ENCODE measurements at regions not wholly inside any gene's neighbourhood (a gene's known extent, or its start where the extent isn't known, plus 50 kb on each side); places are given as distances from the start of the nearest gene placed in this dataset.

DNA sequence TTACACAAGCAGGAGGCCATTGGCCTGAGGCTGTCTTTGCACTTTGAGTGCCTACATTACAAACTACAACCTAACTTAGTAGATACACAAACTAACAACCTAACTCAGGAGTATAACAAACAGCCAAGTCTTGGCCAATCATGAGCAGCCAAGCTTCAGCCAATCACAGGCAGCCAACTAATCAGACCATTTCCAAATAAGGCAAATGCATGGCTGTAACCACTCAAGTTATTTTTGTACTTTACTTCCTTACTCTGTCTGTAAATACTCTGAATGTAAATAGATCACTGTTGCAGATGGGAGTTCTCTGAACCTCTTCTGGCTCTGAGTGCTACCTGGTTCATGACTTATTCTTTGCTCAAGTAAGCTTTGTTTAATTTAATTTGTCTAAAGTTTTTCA lies 748.1 kb upstream of the SGCG start:
- no peak overlapping the region for H3K27ac ChIP-seq (ENCODE audit: low read depth, low read length)
- no peaks in the 10 kb centered on the region for H3K36me3 ChIP-seq (ENCODE audit: control insufficient read depth in 3 of 3, insufficient read depth in 3 of 3, low read length in 3 of 3)
- H3K9ac ChIP-seq (ENCODE audit: low read depth in 1 of 3, low read length in 3 of 3), result no peak overlapping the region
- no peaks in the 10 kb centered on the region for H3K9me3 ChIP-seq (ENCODE audit: control insufficient read depth in 3 of 3, low read length in 3 of 3)
- no peaks in the 10 kb centered on the region for H3K27me3 ChIP-seq (ENCODE audit: control insufficient read depth in 3 of 3, insufficient read depth in 3 of 3, low read length in 3 of 3)
- no peak overlapping the region for H3K4me3 ChIP-seq (ENCODE audit: low read length in 3 of 3)
- no peaks in the 10 kb centered on the region for H3K4me1 ChIP-seq (ENCODE audit: control insufficient read depth in 3 of 3, insufficient read depth in 3 of 3, low read length in 3 of 3)

DNA sequence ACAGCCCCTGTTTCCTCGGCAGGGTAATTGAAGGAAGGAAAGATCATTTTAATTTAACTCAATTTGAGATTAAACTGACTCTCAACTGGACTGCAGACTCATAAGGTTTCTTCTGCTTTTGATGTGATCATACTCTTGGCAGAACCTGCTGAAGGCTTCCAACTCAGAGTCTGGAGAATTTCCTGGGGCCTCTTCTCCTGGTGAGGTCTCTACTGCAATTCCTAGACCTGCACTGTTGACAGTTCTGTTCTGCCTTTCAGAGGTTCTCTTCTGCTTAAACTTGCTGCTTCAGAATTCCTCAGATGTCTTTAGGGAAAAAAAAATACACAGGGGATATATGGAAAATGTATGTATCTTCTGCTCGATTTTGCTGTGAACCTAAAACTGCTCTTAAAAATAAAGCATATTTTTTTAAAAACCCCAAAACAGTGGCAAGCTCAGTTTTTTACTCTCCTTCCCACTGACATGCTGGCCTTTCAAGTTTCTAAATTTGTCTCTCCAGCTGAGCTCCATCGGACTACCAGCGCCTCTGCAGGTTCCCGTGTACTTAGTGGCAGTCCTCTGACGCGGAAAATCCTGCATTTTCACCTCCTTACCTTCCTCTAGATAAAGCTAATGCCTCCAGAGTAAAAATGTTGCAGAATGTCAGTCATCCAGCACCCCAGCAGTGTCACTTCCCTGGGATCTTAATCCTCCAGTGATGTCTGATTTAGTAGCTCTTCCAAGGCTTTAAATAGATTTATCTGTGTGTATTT lies 733.5 kb upstream of the SGCG start:
- Histone ChIP-seq H3K9me3 (ENCODE audit: control insufficient read depth in 3 of 3, low read length in 3 of 3) (no peaks in the 10 kb centered on the region), H3K4me3 (ENCODE audit: low read length in 3 of 3) (no peak overlapping the region), H3K27me3 (ENCODE audit: control insufficient read depth in 3 of 3, insufficient read depth in 3 of 3, low read length in 3 of 3) (no peaks in the 10 kb centered on the region), H3K9ac (ENCODE audit: low read depth in 1 of 3, low read length in 3 of 3) (no peak overlapping the region), H3K27ac (ENCODE audit: low read depth, low read length) (no peak overlapping the region), H3K4me1 (ENCODE audit: control insufficient read depth in 3 of 3, insufficient read depth in 3 of 3, low read length in 3 of 3) (peaks cover 0 to 2% (median 0%) of the 10 kb centered on the region in 3 donors), H3K36me3 (ENCODE audit: control insufficient read depth in 3 of 3, insufficient read depth in 3 of 3, low read length in 3 of 3) (no peaks in the 10 kb centered on the region)

DNA sequence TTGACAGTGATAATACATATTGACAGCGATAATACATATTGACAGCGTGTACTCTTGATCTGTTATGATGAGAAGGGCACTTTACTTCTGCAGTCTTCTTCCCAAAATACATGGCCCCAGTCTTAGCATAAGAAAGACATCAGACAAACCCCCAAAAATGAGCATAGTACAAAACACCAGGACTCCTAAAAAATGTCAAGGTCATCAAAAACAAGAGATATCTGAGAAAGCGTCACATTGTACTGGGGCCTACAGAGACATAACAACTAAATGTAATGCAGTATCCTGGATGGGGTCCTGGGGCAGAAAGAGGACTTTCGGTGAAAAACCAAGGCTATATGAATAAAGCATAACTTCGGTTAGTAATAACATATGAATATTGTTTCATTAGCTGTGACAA lies 731.5 kb upstream of the SGCG start:
- Histone ChIP-seq H3K4me3 (ENCODE audit: low read length in 3 of 3) (no peak overlapping the region), H3K27me3 (ENCODE audit: control insufficient read depth in 3 of 3, insufficient read depth in 3 of 3, low read length in 3 of 3) (no peaks in the 10 kb centered on the region), H3K36me3 (ENCODE audit: control insufficient read depth in 3 of 3, insufficient read depth in 3 of 3, low read length in 3 of 3) (no peaks in the 10 kb centered on the region), H3K4me1 (ENCODE audit: control insufficient read depth in 3 of 3, insufficient read depth in 3 of 3, low read length in 3 of 3) (peaks cover 0 to 2% (median 0%) of the 10 kb centered on the region in 3 donors), H3K9me3 (ENCODE audit: control insufficient read depth in 3 of 3, low read length in 3 of 3) (peaks cover 0 to 3% (median 0%) of the 10 kb centered on the region in 3 donors), H3K9ac (ENCODE audit: low read depth in 1 of 3, low read length in 3 of 3) (no peak overlapping the region), H3K27ac (ENCODE audit: low read depth, low read length) (no peak overlapping the region)

DNA sequence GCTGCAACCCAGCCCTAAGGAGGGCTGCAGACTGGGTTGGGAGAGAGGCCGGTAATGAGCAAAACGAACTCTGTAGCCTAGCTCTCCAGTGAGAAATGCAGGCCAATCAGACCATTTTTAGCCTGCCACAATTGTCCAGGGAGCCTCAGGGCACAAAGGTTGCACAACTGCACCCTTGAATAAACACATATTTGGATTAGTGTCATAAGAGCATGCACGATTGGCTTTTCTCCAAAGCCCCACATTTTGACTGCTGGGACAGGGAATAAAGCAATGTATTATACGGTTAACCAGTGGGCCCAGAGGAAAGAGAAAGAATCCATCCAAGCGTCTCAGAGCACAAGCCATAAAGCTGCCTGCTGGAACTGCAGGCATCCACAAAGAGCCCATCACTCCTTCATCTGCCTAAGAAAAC lies 729.4 kb upstream of the SGCG start:
- Histone ChIP-seq H3K27me3 (ENCODE audit: control insufficient read depth in 3 of 3, insufficient read depth in 3 of 3, low read length in 3 of 3) (no peaks in the 10 kb centered on the region), H3K4me3 (ENCODE audit: low read length in 3 of 3) (no peak overlapping the region), H3K9ac (ENCODE audit: low read depth in 1 of 3, low read length in 3 of 3) (no peak overlapping the region), H3K4me1 (ENCODE audit: control insufficient read depth in 3 of 3, insufficient read depth in 3 of 3, low read length in 3 of 3) (peaks cover 0 to 2% (median 0%) of the 10 kb centered on the region in 3 donors), H3K27ac (ENCODE audit: low read depth, low read length) (no peak overlapping the region), H3K36me3 (ENCODE audit: control insufficient read depth in 3 of 3, insufficient read depth in 3 of 3, low read length in 3 of 3) (no peaks in the 10 kb centered on the region), H3K9me3 (ENCODE audit: control insufficient read depth in 3 of 3, low read length in 3 of 3) (peaks cover 0 to 3% (median 0%) of the 10 kb centered on the region in 3 donors)

DNA sequence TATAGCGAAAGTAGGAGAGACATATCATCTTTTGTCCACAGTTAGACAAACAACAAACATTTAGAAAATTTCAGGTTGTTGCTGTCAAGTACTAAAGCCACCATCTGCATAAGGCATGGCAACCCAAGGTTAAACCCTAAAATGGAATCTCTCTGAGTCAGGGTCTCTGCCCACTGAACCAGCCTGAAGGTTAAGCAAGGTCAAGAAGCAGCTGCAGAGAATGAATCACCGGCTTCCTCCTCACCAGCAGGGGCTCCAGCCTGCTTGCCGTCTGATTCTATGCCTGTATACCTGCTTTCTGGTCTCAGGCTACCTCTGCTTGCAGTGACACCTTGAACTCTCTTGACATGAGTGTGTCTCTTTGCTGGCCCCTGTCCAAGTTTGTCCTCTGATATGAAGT lies 726.2 kb upstream of the SGCG start:
- Histone ChIP-seq H3K36me3 (ENCODE audit: control insufficient read depth in 3 of 3, insufficient read depth in 3 of 3, low read length in 3 of 3) (no peaks in the 10 kb centered on the region), H3K4me3 (ENCODE audit: low read length in 3 of 3) (no peak overlapping the region), H3K4me1 (ENCODE audit: control insufficient read depth in 3 of 3, insufficient read depth in 3 of 3, low read length in 3 of 3) (peaks cover 0 to 2% (median 0%) of the 10 kb centered on the region in 3 donors), H3K9me3 (ENCODE audit: control insufficient read depth in 3 of 3, low read length in 3 of 3) (peaks cover 0 to 3% (median 0%) of the 10 kb centered on the region in 3 donors), H3K27me3 (ENCODE audit: control insufficient read depth in 3 of 3, insufficient read depth in 3 of 3, low read length in 3 of 3) (no peaks in the 10 kb centered on the region), H3K27ac (ENCODE audit: low read depth, low read length) (no peak overlapping the region), H3K9ac (ENCODE audit: low read depth in 1 of 3, low read length in 3 of 3) (no peak overlapping the region)

DNA sequence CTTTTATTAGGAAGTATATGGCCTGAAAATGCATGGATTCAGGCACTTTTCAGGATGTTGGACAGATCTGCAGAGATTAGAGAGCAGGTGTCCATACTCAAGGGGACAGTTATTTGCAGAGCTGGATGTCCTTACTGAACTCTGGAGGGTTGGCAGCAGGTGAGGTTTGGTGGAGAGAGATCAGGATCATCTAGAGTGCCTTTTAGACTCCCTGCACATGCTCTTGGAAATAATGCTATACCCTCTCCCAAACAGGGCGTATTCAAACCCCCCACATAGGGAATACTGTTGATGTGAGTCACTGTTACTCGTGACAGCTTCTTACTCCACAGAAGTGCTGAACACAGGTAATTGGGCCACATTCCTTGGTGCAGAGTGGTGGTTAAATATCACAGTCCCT lies 725.7 kb upstream of the SGCG start:
- Histone ChIP-seq H3K4me1 (ENCODE audit: control insufficient read depth in 3 of 3, insufficient read depth in 3 of 3, low read length in 3 of 3) (peaks cover 0 to 2% (median 0%) of the 10 kb centered on the region in 3 donors), H3K27ac (ENCODE audit: low read depth, low read length) (no peak overlapping the region), H3K4me3 (ENCODE audit: low read length in 3 of 3) (no peak overlapping the region), H3K9ac (ENCODE audit: low read depth in 1 of 3, low read length in 3 of 3) (no peak overlapping the region), H3K9me3 (ENCODE audit: control insufficient read depth in 3 of 3, low read length in 3 of 3) (peaks cover 0 to 3% (median 0%) of the 10 kb centered on the region in 3 donors), H3K36me3 (ENCODE audit: control insufficient read depth in 3 of 3, insufficient read depth in 3 of 3, low read length in 3 of 3) (no peaks in the 10 kb centered on the region), H3K27me3 (ENCODE audit: control insufficient read depth in 3 of 3, insufficient read depth in 3 of 3, low read length in 3 of 3) (no peaks in the 10 kb centered on the region)

DNA sequence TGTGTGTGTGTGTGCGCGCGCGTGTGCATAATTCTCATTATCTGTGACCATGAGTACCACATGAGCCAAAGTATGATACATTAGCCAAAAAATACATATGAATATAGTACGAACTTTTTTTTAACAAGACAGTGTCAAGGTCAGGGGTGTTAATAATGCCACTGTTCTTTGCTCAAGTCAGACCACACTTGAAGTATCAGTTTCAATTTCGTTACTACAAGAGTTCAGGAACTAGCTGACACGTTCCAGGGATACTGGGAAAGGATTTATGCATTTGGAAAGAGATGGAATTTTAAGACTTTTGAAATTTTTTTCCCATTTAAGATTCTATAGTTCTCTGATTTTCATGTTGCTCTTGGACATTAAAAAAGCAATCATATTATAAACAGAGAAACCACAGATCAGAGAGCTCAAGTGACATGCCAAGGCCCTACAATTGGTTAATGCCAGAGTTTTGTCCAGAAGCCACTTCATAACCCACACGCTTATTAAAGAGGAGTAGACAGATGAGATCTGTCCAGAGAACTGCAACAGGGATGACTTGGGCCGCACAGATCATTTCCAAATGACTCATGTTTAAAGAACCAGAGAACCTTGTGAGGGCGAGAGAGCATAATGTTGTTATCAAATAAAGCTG lies 718.8 kb upstream of the SGCG start:
- Histone ChIP-seq H3K4me3 (ENCODE audit: low read length in 3 of 3) (no peak overlapping the region), H3K36me3 (ENCODE audit: control insufficient read depth in 3 of 3, insufficient read depth in 3 of 3, low read length in 3 of 3) (no peaks in the 10 kb centered on the region), H3K9ac (ENCODE audit: low read depth in 1 of 3, low read length in 3 of 3) (no peak overlapping the region), H3K9me3 (ENCODE audit: control insufficient read depth in 3 of 3, low read length in 3 of 3) (no peaks in the 10 kb centered on the region), H3K27me3 (ENCODE audit: control insufficient read depth in 3 of 3, insufficient read depth in 3 of 3, low read length in 3 of 3) (no peaks in the 10 kb centered on the region), H3K27ac (ENCODE audit: low read depth, low read length) (no peak overlapping the region), H3K4me1 (ENCODE audit: control insufficient read depth in 3 of 3, insufficient read depth in 3 of 3, low read length in 3 of 3) (no peaks in the 10 kb centered on the region)

DNA sequence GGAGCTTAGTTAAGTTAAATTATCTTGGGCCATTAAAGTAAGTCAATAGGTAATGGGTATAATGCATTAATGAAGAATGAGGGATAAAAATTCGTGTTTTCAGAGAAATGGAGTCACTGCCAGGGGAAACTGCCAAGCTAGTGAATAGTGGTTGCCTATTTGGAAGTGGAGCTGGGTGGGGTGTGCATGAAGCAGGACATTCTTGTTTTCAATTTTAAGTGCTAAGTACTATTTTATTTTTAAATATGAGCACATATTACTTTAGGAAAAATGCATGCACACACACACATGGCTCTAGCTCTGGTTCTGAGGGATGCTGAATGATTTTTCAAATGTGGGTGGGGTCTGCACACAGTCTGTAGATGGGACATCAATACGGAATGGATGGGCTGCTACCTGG lies 717.7 kb upstream of the SGCG start:
- no peak overlapping the region for H3K9ac ChIP-seq (ENCODE audit: low read depth in 1 of 3, low read length in 3 of 3)
- no peaks in the 10 kb centered on the region for H3K9me3 ChIP-seq (ENCODE audit: control insufficient read depth in 3 of 3, low read length in 3 of 3)
- no peak overlapping the region for H3K27ac ChIP-seq (ENCODE audit: low read depth, low read length)

DNA sequence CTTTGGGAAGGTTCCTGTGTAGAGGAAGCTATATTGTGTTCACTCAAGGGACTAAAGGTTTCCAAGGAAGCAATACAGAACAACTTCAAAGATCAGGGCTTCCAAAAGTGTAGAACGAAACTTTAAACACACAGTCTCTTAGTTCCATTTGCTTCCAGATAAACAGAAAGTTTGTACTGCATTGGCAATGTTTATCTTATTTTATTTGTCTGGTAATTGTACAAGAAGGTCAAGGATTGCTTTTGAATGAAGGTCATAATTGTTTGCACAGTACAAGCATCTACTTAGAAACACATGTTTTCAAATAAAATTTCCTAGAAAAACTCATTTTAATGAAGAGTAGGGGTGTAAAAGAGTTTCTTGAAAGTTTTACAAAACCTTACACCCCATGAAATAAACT lies 712.7 kb upstream of the SGCG start:
- no peaks in the 10 kb centered on the region for H3K4me1 ChIP-seq (ENCODE audit: control insufficient read depth in 3 of 3, insufficient read depth in 3 of 3, low read length in 3 of 3)
- H3K27me3 ChIP-seq (ENCODE audit: control insufficient read depth in 3 of 3, insufficient read depth in 3 of 3, low read length in 3 of 3), result no peaks in the 10 kb centered on the region
- no peak overlapping the region for H3K4me3 ChIP-seq (ENCODE audit: low read length in 3 of 3)

More for the DNA sequence above, 717.7 kb upstream of the SGCG start:
- Histone ChIP-seq H3K4me3 (ENCODE audit: low read length in 3 of 3) (no peak overlapping the region), H3K27me3 (ENCODE audit: control insufficient read depth in 3 of 3, insufficient read depth in 3 of 3, low read length in 3 of 3) (no peaks in the 10 kb centered on the region), H3K4me1 (ENCODE audit: control insufficient read depth in 3 of 3, insufficient read depth in 3 of 3, low read length in 3 of 3) (no peaks in the 10 kb centered on the region), H3K36me3 (ENCODE audit: control insufficient read depth in 3 of 3, insufficient read depth in 3 of 3, low read length in 3 of 3) (no peaks in the 10 kb centered on the region)

DNA sequence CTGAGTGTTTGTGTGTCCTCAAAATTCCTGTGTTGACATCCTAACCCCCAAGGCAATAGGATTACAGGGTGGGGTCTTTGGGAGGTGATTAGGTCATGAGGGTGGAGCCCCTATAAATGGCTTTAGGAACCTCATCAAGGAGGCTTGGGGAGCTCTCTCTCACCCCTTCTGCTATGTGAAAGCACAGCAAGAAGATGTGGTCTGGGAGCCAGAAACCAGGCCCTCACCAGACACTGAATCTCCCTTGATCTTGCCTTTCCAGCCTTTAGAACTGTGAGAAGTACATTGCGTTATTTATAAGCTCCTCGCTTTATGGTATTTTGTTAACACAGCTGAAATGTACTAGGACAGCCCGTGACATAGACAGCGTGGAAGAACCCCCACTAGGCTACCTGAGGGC lies 712.0 kb upstream of the SGCG start:
- Histone ChIP-seq H3K9ac (ENCODE audit: low read depth in 1 of 3, low read length in 3 of 3) (no peak overlapping the region), H3K27ac (ENCODE audit: low read depth, low read length) (no peak overlapping the region), H3K4me1 (ENCODE audit: control insufficient read depth in 3 of 3, insufficient read depth in 3 of 3, low read length in 3 of 3) (no peaks in the 10 kb centered on the region), H3K4me3 (ENCODE audit: low read length in 3 of 3) (no peak overlapping the region), H3K27me3 (ENCODE audit: control insufficient read depth in 3 of 3, insufficient read depth in 3 of 3, low read length in 3 of 3) (no peaks in the 10 kb centered on the region), H3K9me3 (ENCODE audit: control insufficient read depth in 3 of 3, low read length in 3 of 3) (no peaks in the 10 kb centered on the region), H3K36me3 (ENCODE audit: control insufficient read depth in 3 of 3, insufficient read depth in 3 of 3, low read length in 3 of 3) (no peaks in the 10 kb centered on the region)

More for the DNA sequence above, 712.7 kb upstream of the SGCG start:
- H3K27ac ChIP-seq (ENCODE audit: low read depth, low read length), result no peak overlapping the region
- H3K36me3 ChIP-seq (ENCODE audit: control insufficient read depth in 3 of 3, insufficient read depth in 3 of 3, low read length in 3 of 3), result no peaks in the 10 kb centered on the region
- no peak overlapping the region for H3K9ac ChIP-seq (ENCODE audit: low read depth in 1 of 3, low read length in 3 of 3)
- no peaks in the 10 kb centered on the region for H3K9me3 ChIP-seq (ENCODE audit: control insufficient read depth in 3 of 3, low read length in 3 of 3)

All from skeletal muscle tissue (tissue), 3 donors.